SU-DHL-6 (cell line): ENCODE measurements at regions not wholly inside any gene's neighbourhood (a gene's known extent, or its start where the extent isn't known, plus 50 kb on each side); places are given as distances from the start of the nearest gene placed in this dataset.
"Not testable (repeated sequence)": the region's sequence is repeated elsewhere in the genome, so short reads cannot be mapped to it uniquely, and the experiment has no call there.

Experiments
- H2AFZ ChIP-seq: fragments of 200-600 bp; sonication (generic); 2 replicates; pipeline ENCODE4 v1.6.1; 2014; ENCODE audit warnings: low read depth, mild to moderate bottlenecking, moderate library complexity, mixed read lengths, antibody characterized with exemption, low read length; ENCODE audit not compliant: severe bottlenecking
- H3F3A ChIP-seq: fragments of 200-600 bp; shearing (Covaris generic); 2 replicates; pipeline ENCODE4 v1.6.0; 2016; ENCODE audit warnings: antibody characterized with exemption, mild to moderate bottlenecking; ENCODE audit not compliant: insufficient read depth
- H3K27ac ChIP-seq: fragments of 200-600 bp; sonication (generic); 2 replicates; pipeline ENCODE4 v1.5.1; 2016; ENCODE audit warnings: low read depth, mild to moderate bottlenecking, low read length, moderate library complexity, mixed read lengths
- H3K27me3 ChIP-seq: fragments of 200-600 bp; sonication (generic), shearing (Covaris generic); 2 replicates; pipeline ENCODE4 v1.6.0; 2014; ENCODE audit warnings: mild to moderate bottlenecking, low read length
- H3K36me3 ChIP-seq: fragments of 200-600 bp; sonication (generic); 2 replicates; pipeline ENCODE4 v1.6.1; 2014; ENCODE audit warnings: mild to moderate bottlenecking, low read length, mixed read lengths
- H3K4me2 ChIP-seq: fragments of 300-600, 200-600 bp; shearing (Covaris generic), sonication (generic); 2 replicates; pipeline ENCODE4 v1.6.0; 2014; ENCODE audit warnings: low read length, low read depth, mild to moderate bottlenecking; ENCODE audit not compliant: poor library complexity, severe bottlenecking
- H3K4me3 ChIP-seq: fragments of 200-600 bp; sonication (generic); 2 replicates; pipeline ENCODE4 v1.5.1; 2014; ENCODE audit warnings: antibody characterized with exemption, low read length, mild to moderate bottlenecking, mixed read lengths; ENCODE audit not compliant: insufficient read depth, poor library complexity, severe bottlenecking
- H3K79me2 ChIP-seq: fragments of 200-600 bp; sonication (generic); 2 replicates; pipeline ENCODE4 v1.6.1; 2014; ENCODE audit warnings: mild to moderate bottlenecking, low read length, moderate library complexity; ENCODE audit not compliant: insufficient read depth
- H3K9ac ChIP-seq: fragments of 200-600 bp; sonication (generic); 2 replicates; pipeline ENCODE4 v1.7.0; 2014; ENCODE audit warnings: mild to moderate bottlenecking, low read length
- H3K9me2 ChIP-seq: fragments of 200-600 bp; sonication (generic); replicated peaks from 2 replicates; pipeline ENCODE4 v1.6.1; 2014; ENCODE audit warnings: low read length; ENCODE audit not compliant: insufficient read depth
- H3K9me3 ChIP-seq: fragments of 200-600 bp; sonication (generic); 2 replicates; pipeline ENCODE4 v1.6.1; 2014; ENCODE audit warnings: low read length, mixed read lengths; ENCODE audit not compliant: insufficient read depth
- H4K20me1 ChIP-seq: fragments of 200-600 bp; sonication (generic); 2 replicates; pipeline ENCODE4 v1.6.1; 2014; ENCODE audit warnings: low read depth, mild to moderate bottlenecking, antibody characterized with exemption, low read length, moderate library complexity, mixed read lengths
- CTCF ChIP-seq: fragments of 200-600 bp; sonication (generic); IDR thresholded peaks from one replicate; pipeline ENCODE4 v1.5.1; 2017; ENCODE audit warnings: antibody characterized with exemption, mild to moderate bottlenecking, low read length, moderate library complexity; ENCODE audit not compliant: insufficient read depth, poor library complexity, severe bottlenecking
- EZH2phosphoT487 ChIP-seq: fragments of 200-600 bp; sonication (generic), shearing (Covaris generic); conservative IDR thresholded peaks from 2 replicates; pipeline ENCODE4 v1.6.1; 2018; ENCODE audit warnings: mild to moderate bottlenecking, antibody characterized with exemption, low read length, moderate library complexity, mixed read lengths

- H3K4me3 ChIP-seq: no peak overlapping the region
- H3K36me3 ChIP-seq: no peaks in the 10 kb centered on the region
- no peaks in the 10 kb centered on the region for H3K9me3 ChIP-seq
- no peak overlapping the region for H3K27ac ChIP-seq
- H3F3A ChIP-seq: no peaks in the 10 kb centered on the region
- H2AFZ ChIP-seq: no peak overlapping the region
- no peak overlapping the region for H3K4me2 ChIP-seq
- no peaks in the 10 kb centered on the region for H3K9me2 ChIP-seq
- no peak overlapping the region for H3K9ac ChIP-seq
- TF ChIP-seq EZH2phosphoT487: no peak
- no peak for TF ChIP-seq CTCF
- H3K79me2 ChIP-seq: no peaks in the 10 kb centered on the region
- no peaks in the 10 kb centered on the region for H4K20me1 ChIP-seq
- H3K27me3 ChIP-seq: no peaks in the 10 kb centered on the region
These were observed 201.3 kb downstream of the HSD17B3 start for GRCh38 chr9:96100385-96101300.

- H3K4me3 ChIP-seq, H3K9ac ChIP-seq, H4K20me1 ChIP-seq, H3K9me3 ChIP-seq, H3K27me3 ChIP-seq, H3K9me2 ChIP-seq, H2AFZ ChIP-seq, H3K4me2 ChIP-seq, H3K27ac ChIP-seq, H3F3A ChIP-seq, H3K79me2 ChIP-seq, H3K36me3 ChIP-seq: not testable (repeated sequence)
These were observed 211.3 kb downstream of the HSD17B3 start for GRCh38 chr9:96090630-96091029.

- Histone ChIP-seq H3K9me3 (no peaks in the 10 kb centered on the region), H3K27me3 (no peaks in the 10 kb centered on the region)
- TF ChIP-seq CTCF: no peak
- TF ChIP-seq EZH2phosphoT487: no peak
These were observed 212.4 kb downstream of the HSD17B3 start for GRCh38 chr9:96089452-96090085.

GRCh38 chr9:96088510-96088909, 213.0 kb downstream of the ERCC6L2 start:
- Histone ChIP-seq H3K4me2 (no peak overlapping the region), H3K9me2 (no peaks in the 10 kb centered on the region), H3K36me3 (no peaks in the 10 kb centered on the region), H3K9ac (no peak overlapping the region), H3K9me3 (no peaks in the 10 kb centered on the region), H3K27ac (no peak overlapping the region), H2AFZ (no peak overlapping the region), H3F3A (no peaks in the 10 kb centered on the region), H3K4me3 (no peak overlapping the region), H3K79me2 (no peaks in the 10 kb centered on the region), H4K20me1 (no peaks in the 10 kb centered on the region), H3K27me3 (no peaks in the 10 kb centered on the region)
- TF ChIP-seq CTCF: no peak
- no peak for TF ChIP-seq EZH2phosphoT487

More at GRCh38 chr9:96089452-96090085, 212.4 kb downstream of the HSD17B3 start:
- H3K79me2 ChIP-seq: no peaks in the 10 kb centered on the region
- H3K4me3 ChIP-seq: no peak overlapping the region
- H2AFZ ChIP-seq: no peak overlapping the region
- no peaks in the 10 kb centered on the region for H3K36me3 ChIP-seq
- H3K9me2 ChIP-seq: no peaks in the 10 kb centered on the region
- H3F3A ChIP-seq: no peaks in the 10 kb centered on the region
- H3K9ac ChIP-seq: no peak overlapping the region
- H3K27ac ChIP-seq: no peak overlapping the region
- H4K20me1 ChIP-seq: no peaks in the 10 kb centered on the region
- H3K4me2 ChIP-seq: no peak overlapping the region
